Lung (tissue), 11 donors: ENCODE measurements at regions not wholly inside any gene's neighbourhood (a gene's known extent, or its start where the extent isn't known, plus 50 kb on each side); places are given as distances from the start of the nearest gene placed in this dataset.

Source experiments
- ATAC-seq: fragments of 200-7000 bp; cut with Tn5 transposase; one replicate; pipeline ENCODE4 v1.9.1; 2020; ENCODE audit warnings: moderate number of reproducible peaks; ENCODE audit not compliant: insufficient read depth, low FRiP score
- DNase-seq, 3 donors: peaks; one replicate each; pipeline ENCODE4 v3.0.0-alpha.2; 2013 to 2017
- H3K27ac ChIP-seq, 2 donors: one replicate each; pipeline ENCODE4 v1.5.1; 2013; ENCODE audit warnings: mild to moderate bottlenecking in 2 of 2, moderate library complexity in 2 of 2, control low read depth in 1 of 2, inconsistent platforms in 1 of 2, low read depth in 1 of 2, low read length in 1 of 2
- H3K27me3 ChIP-seq, 3 donors: one replicate each; pipeline ENCODE4 v1.5.1; 2013; ENCODE audit warnings: low read length in 2 of 3; ENCODE audit not compliant: control insufficient read depth in 3 of 3, insufficient read depth in 3 of 3
- H3K36me3 ChIP-seq, 4 donors: one replicate each; pipeline ENCODE4 v1.5.1; 2013; ENCODE audit warnings: low read length in 4 of 4, mild to moderate bottlenecking in 1 of 4, moderate library complexity in 1 of 4; ENCODE audit not compliant: control insufficient read depth in 4 of 4, insufficient read depth in 4 of 4
- H3K4me1 ChIP-seq, 5 donors: one replicate each; pipeline ENCODE4 v1.5.1; 2013; ENCODE audit warnings: low read length in 5 of 5, mild to moderate bottlenecking in 2 of 5, moderate library complexity in 1 of 5; ENCODE audit not compliant: control insufficient read depth in 5 of 5, insufficient read depth in 5 of 5
- H3K4me3 ChIP-seq: one replicate; pipeline ENCODE4 v1.5.1; 2013; ENCODE audit warnings: mild to moderate bottlenecking, control low read depth, moderate library complexity
- H3K9ac ChIP-seq, 2 donors: one replicate each; pipeline ENCODE4 v1.5.1; 2013; ENCODE audit warnings: low read length in 2 of 2, control low read depth in 1 of 2; ENCODE audit not compliant: insufficient read depth in 1 of 2
- H3K9me3 ChIP-seq, 4 donors: one replicate each; pipeline ENCODE4 v1.5.1; 2013; ENCODE audit warnings: low read length in 3 of 4, mild to moderate bottlenecking in 1 of 4, moderate library complexity in 1 of 4; ENCODE audit not compliant: control insufficient read depth in 4 of 4, insufficient read depth in 3 of 4
- WGBS, 2 donors: extraction: QIAGEN DNeasy Blood & Tissue Kit; methylation state at CpG; one replicate each; pipeline ENCODE4 v1.1.7; 2013; 5-methylcytosine and 5-hydroxymethylcytosine counted together
- TF ChIP-seq, protein P1 (sequence below): IDR thresholded peaks from 2 replicates; pipeline ENCODE4 v1.5.1; 2012; ENCODE audit warnings: mild to moderate bottlenecking; ENCODE audit errors: control extremely low read depth, extremely low read depth
- donor health status: control.
- donor health status: control.
- donor health status: Bipolar disorder and iron deficiency.
- donor health status: healthy.
- donor health status: DM: yes; HTN: yes; CAD: no.

DNA sequence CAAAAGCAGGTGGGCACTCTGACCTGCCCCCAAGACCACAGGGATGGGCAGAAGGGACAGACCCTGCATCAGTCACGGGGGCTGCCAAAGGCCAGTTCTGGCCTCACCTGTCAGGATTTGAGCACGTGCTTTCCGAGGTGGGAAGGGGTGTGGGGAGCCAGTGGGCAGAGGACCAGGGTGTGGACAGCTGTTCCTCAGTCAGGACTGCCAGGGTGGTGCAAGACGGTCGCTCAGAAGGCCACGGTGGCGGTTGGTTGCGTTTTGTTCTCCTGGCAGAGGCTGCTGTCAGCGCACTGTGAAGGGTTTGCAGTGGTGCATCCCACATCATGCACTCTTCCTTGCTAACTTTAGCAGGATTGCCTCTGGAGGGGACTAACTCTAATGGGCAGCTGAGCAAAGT, 665.3 kb upstream of the RAB6C start:
- WGBS, 2 donors = 87 to 90% methylated on average over 9 of the region's 9 CpGs

DNA sequence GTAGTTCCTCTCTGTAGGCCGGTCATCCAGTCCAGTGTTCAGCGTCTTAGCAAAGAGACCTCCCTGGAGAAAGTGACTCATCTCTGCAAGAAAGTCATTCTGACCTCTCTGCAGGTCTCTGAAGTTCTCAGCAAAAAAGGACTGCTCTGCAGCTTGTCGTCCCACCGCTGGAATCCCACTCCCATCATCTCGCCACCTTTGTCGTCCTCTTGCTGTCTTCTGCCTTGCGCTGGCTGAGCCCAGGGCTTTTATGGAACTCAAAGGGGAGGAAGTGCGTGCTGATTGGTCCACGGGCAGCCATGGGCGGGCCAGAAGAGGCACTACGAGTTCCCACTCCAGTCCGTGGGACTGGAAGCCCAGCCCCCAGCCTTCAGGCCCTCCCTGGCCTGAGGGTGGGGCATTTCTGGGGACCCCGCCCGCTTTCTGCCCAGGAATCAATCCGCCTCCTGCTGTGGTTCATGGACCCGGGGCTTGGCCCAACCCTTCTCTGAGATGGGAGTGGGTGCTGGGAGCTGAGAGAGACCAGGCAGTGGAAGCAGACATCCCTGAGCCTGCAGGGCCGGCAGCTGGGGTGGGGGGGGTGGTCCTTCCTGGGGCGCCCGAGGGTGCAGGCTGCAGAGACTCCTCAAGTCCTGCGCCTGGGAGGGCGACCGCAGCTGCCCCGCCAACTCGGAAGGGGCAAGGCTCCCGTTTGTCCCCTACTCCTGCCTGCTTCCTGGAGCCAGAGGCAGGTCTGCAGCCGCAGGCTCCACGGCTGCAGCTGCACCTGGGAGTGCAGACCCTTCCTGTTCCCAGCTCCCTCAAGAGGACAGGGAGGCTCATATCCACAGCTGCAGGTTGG, 660.7 kb upstream of the RAB6C start:
- ATAC-seq = no peak
- Histone ChIP-seq H3K9ac (no peak overlapping the region), H3K27me3 (no peaks in the 10 kb centered on the region), H3K27ac (no peak overlapping the region), H3K9me3 (peaks cover 0 to 2% (median 0%) of the 10 kb centered on the region in 4 donors), H3K4me3 (no peak overlapping the region), H3K36me3 (no peaks in the 10 kb centered on the region), H3K4me1 (no peaks in the 10 kb centered on the region)
- no peak for DNase-seq
- TF ChIP-seq, protein P1, sequence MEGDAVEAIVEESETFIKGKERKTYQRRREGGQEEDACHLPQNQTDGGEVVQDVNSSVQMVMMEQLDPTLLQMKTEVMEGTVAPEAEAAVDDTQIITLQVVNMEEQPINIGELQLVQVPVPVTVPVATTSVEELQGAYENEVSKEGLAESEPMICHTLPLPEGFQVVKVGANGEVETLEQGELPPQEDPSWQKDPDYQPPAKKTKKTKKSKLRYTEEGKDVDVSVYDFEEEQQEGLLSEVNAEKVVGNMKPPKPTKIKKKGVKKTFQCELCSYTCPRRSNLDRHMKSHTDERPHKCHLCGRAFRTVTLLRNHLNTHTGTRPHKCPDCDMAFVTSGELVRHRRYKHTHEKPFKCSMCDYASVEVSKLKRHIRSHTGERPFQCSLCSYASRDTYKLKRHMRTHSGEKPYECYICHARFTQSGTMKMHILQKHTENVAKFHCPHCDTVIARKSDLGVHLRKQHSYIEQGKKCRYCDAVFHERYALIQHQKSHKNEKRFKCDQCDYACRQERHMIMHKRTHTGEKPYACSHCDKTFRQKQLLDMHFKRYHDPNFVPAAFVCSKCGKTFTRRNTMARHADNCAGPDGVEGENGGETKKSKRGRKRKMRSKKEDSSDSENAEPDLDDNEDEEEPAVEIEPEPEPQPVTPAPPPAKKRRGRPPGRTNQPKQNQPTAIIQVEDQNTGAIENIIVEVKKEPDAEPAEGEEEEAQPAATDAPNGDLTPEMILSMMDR = no peak
- 82 to 88% methylated on average over 24 to 27 of the region's 27 CpGs for WGBS, 2 donors

More for the DNA sequence above, 665.3 kb upstream of the RAB6C start:
- Histone ChIP-seq H3K27ac (no peak overlapping the region), H3K4me3 (no peak overlapping the region), H3K4me1 (no peaks in the 10 kb centered on the region), H3K9ac (no peak overlapping the region), H3K9me3 (peaks cover 0 to 3% (median 0%) of the 10 kb centered on the region in 4 donors), H3K27me3 (no peaks in the 10 kb centered on the region), H3K36me3 (no peaks in the 10 kb centered on the region)
- ATAC-seq (no peak), DNase-seq (no peak)
- TF ChIP-seq, protein P1 = no peak

DNA sequence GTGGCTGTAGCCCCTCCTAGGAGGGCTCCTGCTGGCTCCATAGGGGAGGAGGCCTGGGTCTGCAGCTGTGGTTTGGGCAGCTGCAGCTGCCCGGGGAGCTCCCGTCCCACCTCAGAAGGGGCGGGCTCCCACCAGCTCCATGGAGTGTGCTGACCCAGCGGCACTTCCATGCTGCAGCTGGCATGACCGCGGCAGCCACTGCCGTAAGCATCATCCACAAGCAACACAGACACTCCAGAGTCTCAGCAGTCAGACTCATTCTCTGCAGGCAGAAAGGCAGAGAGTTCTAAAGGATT, 660.1 kb upstream of the RAB6C start:
- no peak for ATAC-seq
- Histone ChIP-seq H3K4me3 (no peak overlapping the region), H3K36me3 (no peaks in the 10 kb centered on the region), H3K9me3 (peaks cover 0 to 2% (median 0%) of the 10 kb centered on the region in 4 donors), H3K27ac (no peak overlapping the region), H3K9ac (no peak overlapping the region), H3K27me3 (no peaks in the 10 kb centered on the region), H3K4me1 (no peaks in the 10 kb centered on the region)
- no peak for DNase-seq
- TF ChIP-seq, protein P1 = no peak
- WGBS, 2 donors = 88 to 91% methylated on average over 7 of the region's 7 CpGs
